Eye (tissue), 1 donor: ENCODE measurements at regions not wholly inside any gene's neighbourhood (a gene's known extent, or its start where the extent isn't known, plus 50 kb on each side); places are given as distances from the start of the nearest gene placed in this dataset.

Source experiments
- DNase-seq: peaks from one replicate; pipeline ENCODE4 v3.0.0-alpha.2; 2015

DNA sequence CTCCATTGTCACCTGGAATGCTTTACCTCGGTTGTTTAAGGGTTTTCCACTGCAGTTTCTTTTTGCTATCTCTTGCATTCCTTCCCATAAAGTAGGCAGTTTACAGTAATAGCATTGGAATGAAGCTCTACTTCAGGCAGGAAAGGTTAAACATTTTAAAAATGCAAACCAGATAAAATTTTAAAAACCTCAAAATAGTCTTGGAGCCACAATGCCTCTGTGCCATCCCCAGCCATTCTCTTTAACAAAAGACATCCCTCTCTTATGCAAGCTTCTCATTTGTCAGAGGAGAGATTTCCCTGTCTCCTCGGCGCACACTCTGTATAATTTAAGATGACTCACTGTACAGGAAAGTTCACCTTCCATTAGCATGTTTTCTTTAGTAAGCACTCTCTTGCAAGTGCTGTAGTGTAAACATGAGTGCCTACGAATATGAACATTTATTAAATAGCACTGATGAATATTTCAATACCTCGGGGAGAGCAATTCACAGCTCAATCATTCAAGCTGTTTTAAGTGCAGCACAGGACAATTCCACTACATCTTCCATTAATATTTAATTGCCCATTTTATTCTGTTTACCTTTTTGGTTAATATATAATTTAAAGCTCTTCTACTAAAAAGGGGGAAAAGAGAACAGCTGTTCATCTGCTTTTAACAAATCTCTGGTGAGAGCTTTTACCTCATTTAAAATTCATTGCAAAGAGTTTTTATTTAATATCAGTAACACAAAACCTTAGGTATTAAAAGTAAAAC is 343.6 kb downstream of the SPATA31D1 start:
- peak; percentile 71 for DNase-seq

DNA sequence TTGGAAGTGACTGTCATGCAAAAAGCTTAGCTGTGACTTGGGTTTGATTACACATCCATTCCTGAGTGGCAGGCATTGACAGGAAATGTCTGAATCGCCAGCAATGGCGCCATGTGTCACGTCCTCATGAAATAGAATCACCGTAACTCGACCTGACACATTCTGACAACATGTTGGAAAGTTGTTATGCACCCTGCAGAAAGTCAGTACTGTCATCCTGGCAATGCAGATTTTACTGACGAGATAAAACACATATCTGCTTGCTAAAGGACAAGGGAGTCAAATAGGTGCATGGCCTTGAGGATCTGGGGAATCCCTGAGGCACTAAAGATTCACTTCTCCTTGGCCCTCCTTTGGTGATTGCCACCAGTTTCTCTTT is 344.2 kb downstream of the SPATA31D1 start:
- DNase-seq, result peak; percentile 81

DNA sequence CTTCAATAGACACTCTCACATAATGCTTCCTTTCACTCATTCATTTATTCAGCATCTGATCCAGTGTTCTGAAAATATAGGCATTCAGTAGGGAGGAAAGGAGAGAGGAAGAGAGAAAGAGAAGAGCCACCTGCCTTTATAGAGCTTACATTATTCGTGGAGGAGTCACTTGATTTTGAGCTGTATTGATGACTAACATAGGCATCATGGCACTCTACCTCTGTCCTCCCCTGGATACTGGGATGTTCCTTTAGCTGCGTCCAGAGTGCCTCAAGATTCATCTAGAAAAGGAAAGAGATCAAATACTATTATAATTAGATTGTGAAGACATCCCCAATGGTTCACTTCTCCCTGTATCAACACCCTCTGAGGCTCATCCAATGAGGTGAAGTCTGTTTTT is 345.1 kb downstream of the SPATA31D1 start:
- DNase-seq, result no peak

DNA sequence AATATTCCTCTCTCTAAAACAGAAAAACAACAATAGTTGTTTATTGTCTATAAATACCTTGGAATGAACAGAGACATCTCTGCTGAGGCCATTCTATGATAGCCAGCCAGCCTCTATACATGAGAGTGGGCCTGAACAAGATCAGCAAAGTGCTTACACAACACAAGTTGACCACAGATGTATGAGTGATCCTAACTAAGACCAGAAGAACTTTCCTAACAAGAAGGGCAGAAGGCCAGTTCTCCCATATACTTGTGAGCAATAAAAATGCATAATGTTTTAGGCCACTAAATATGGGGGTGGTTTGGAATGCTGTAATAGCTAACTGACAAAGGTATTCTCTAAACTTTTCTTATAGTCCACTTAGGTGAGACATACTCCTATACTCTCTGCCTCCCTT is 345.7 kb downstream of the SPATA31D1 start:
- no peak for DNase-seq

DNA sequence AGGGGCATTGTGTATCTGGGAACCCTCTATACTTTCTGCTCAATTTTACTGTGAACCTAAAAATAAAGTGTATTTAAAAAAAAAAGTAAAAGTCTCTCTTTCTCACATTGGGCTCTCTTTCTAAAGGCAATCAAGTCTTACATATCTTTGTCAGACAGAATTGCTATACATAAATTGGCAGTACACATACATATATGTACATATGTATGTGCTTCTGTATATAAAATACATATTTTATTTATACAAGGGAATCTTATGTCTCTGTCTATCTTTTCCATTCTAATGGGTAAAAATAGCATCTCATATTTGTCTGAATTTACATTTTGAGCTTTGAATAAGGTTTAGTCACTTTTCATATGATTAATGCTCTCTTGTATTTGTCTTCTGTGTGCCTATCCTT is 348.8 kb downstream of the SPATA31D1 start:
- DNase-seq, result no peak

DNA sequence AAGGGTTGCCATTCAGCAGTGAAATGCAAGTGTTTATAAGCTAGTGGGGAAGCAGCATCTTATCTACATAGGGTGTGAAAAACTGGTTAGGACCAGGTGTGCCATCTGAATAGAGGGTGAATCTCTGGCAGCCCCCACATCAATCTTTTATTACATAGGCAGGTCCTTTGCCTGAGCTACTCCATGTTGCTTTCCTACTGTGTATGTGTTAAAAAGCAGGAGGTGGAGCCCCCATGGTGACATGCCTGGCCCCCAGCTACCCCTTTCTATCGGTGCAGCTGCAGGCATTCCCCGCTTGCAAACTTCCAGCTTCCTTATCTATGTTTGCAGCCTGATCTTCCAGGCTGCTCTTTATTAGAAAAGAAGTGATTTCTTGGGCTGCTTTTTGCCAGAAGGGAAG is 353.5 kb downstream of the SPATA31D1 start:
- no peak for DNase-seq

DNA sequence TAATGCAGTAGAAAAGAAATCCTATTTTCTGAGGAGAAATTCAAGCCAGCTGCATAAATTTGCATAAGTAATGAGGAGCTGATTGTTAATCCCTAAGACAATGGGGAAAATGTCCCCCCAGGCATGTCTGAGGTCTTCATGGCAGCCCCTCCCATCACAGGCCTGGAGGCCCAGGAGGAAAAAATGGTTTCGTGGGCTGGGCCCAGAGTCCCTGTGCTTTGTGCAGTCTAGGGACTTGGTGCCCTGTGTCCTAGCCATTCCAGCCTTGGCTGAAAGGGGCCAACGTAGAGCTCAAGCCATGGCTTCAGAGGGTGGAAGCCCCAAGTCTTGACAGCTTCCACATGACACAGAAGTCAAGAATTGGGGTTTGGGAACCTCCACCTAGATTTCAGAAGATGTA is 357.5 kb downstream of the SPATA31D1 start:
- no peak for DNase-seq

DNA sequence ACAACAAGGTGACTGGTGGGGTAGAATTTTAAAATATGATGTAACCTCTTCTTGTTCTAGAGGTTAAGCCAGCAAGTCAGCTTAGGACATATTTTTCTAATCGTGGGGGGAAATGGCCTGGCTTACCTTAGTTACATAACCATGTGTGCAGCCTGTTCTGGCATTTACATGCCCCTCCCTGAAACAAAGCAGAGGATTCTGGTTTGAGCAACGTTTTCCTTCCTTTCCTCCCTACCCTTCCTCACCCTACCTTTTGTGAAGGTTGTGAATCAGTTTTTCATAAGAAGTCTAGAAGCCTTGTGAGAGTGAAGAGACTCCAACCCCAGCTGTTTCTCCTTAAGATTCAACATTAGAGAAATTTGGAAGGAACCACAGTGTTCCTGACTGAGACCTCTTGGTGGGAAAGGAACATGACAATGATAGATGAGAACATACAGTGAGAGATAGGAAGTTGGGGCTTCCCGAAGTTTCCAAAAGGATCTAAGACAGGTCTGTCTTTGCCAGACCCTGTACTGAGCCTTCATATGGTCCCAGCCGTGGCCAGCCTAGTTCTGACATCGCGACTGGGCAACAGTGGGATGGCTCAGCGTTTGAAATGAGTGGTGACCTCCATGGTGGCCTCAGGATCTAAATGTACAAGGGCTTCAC is 365.2 kb downstream of the SPATA31D1 start:
- DNase-seq, result no peak

DNA sequence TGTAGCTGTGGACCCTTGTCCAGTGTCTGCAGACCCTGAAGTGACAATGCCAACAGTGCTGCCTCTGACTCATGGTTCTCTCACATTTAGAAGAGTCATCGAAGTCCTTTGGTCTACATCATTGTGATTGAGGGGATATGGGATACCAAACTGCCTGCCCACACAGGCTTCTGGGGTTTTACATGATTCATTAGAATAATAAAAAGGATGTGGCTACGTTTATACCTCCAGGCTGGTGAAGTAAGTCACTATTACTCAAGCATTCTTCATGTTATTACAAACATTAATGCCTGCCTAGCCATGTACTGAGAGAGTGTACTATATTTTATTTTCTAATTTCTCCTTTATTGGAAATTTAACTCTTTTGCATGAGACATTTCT is 365.7 kb downstream of the SPATA31D1 start:
- no peak for DNase-seq

DNA sequence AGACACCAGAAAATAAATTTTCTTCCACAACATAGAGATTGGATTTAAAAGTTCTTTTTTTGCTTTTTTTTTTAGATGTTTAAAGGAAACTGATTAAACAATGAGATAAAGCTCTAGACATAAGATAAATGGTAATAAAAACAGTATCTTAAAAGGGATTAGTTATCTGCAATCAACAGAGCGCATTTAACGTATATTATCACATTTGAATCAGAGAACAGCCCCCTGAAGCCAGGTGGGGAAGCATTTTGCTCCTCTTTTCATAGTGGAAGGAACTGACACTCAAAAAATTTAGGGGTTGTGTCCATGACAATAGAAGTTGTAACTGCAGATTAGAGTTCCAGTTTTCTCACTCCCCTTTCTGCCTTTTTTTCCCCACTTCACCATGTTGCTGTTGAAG is 367.6 kb downstream of the SPATA31D1 start:
- DNase-seq, result no peak

DNA sequence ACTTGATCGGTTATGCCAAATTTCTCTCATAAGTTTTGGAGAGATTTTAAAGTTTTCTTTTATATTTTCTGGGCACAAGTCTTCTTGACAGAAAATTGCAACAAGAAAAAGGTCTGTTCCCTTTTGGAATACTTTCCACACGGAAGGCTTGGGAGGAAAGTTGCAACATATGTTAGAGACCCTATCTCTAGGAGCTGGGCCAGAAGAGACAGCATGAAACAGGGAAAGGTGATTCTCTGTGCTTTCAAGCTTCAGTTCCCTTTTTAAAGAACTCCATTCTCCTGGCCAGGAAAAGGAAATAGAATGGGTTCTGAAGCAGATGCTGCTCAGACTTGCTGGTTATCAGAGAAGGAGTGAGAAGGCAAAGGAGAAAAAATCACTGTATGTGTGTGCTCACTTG is 368.3 kb downstream of the SPATA31D1 start:
- no peak for DNase-seq

DNA sequence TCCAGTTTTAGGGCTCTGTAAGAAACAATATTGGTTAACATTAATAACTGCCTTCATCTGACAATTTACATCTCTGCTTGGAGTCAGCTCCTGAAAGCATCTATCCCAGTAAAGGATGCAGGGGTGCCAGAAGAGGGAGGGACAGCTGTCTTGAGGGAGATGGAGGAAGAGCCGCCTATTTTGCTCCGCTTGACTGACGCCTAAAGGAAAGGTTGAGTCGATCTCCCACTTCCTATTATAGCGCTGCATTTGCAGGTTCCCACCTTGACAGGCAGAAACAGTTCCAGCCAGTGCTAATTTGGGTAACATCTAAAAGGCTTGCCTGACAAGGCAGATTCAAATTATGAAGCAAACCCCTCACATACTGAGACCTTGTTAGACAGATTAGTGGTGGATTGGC is 374.6 kb downstream of the SPATA31D1 start:
- peak; percentile 87 for DNase-seq

DNA sequence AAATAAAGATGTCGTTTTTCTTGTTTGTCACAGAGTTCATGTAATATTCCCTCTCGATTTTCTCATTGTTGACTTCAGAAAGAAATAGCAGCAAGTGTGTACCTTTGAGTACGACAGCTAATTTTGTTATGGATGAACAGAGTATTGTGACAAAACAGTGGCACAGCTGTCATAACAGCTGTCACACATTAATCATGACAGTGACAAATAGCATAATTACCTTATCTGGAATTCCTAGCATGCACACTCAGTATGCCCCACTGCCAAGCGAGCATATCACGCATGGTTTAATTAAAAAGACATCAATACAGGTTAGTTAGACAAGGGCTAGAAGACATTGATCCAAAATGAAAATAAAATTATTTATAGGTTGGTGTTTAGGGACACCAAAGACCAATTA is 375.1 kb downstream of the SPATA31D1 start:
- peak; percentile 74 for DNase-seq

DNA sequence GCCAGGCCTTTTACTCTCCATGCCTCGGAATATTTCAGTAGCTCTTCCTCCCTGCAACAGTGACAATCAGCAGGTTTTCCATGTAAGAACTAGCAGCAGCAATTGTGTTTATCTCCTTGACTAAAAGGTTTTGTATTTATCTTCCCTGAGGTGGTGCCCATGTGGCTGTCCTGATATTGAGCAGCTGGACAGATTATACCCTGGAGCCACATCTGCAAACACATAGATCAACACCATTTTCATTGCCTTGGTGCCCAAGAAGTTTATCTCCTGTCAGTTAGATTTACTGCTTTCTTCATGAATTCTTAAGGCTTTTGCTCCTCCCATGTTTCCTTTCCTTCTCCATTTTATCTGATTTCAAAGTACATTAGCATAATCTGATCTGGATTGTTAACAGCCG is 378.4 kb downstream of the SPATA31D1 start:
- DNase-seq, result no peak

DNA sequence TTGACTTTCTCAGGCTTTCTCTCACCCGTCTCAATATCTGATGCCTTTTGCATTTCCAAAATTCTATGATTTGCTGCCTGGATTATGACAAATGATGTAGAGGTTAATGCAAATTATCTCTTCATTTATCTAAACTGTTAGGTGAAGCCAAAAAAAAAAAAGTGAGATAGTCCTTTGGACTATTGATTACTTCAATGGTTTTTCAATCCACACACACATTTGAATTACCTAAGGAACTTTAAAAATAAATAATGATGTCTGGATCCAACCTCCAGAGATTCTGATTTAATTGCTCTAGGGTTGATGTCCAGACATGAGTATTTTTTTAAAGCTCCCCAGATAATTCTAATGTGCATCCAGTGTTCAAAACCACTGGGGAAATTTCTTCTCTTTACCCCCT is 379.4 kb downstream of the SPATA31D1 start:
- DNase-seq, result no peak

DNA sequence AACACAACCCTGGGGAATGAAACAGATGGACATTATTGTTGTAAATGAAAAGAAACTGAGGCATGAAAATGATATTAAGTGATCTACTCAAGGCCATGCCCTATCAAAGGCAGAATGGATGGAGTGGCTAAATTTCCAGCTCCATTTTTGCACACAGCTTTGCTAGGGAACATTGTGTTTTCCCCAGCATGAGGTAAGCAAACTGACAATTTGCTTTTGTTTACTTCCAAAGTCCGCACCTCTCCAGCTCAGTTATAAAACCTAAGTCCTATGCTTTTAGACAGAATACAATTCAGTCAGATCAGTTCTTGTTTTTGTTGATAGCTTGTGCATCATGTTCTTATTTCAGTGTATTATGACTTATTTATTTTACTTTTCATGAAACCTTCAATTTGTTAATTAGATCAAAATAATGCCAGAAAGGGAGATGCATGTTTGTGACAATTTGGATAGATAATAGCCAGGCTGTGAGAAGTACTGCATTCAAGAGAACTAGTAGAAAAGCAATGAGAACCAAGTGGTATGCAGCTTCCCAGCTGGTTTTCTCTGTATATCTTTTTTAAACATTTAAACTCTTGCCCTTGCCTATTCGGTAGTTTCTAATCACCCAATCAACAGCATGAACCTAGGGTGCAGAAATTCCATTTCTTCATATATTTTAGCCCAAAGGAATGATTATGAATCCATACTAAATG is 380.8 kb downstream of the SPATA31D1 start:
- no peak for DNase-seq

DNA sequence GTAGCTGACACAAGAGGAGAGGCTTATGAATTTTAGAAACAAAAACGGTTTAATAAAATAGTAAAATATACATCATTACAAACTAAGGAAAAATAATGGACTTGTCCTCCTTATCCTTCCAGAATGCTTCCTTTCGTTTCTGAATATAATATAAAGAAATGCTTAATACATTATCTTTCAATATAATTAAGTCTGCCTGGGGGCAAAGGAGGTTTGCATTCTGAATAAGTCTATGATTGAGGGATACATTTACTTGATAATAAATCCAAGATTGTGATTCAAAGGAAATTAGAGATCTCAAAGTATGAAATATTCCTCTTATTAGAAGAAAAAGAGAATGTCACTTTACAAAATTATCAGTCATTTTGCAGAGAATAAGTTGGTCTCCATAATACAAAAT is 386.5 kb downstream of the SPATA31D1 start:
- DNase-seq, result no peak

DNA sequence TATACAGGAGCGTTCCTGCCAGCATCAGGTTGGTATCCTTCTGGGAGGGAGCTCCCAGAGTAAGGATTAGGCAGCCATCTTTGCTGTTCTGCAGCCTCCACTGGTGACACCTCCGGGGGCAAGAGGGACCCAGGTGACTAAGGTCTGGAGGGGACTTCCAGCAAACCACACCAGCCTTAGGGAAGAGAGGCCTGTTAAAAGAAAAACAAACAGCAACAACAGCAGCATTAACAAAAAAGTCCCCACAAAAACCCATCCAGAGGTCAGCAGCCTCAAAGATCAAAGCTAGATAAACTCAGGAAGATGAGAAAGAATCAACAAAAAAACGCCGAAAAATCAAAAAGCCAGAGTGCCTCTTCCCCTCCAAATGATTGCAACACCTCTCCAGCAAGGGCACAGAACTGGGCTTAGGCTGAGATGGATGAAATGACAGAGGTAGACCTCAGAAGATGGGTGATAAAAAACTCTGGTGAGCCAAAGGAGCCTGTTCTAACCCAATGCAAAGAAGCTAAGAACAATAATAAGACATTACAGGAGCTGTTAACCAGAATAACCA is 388.2 kb downstream of the SPATA31D1 start:
- no peak for DNase-seq

DNA sequence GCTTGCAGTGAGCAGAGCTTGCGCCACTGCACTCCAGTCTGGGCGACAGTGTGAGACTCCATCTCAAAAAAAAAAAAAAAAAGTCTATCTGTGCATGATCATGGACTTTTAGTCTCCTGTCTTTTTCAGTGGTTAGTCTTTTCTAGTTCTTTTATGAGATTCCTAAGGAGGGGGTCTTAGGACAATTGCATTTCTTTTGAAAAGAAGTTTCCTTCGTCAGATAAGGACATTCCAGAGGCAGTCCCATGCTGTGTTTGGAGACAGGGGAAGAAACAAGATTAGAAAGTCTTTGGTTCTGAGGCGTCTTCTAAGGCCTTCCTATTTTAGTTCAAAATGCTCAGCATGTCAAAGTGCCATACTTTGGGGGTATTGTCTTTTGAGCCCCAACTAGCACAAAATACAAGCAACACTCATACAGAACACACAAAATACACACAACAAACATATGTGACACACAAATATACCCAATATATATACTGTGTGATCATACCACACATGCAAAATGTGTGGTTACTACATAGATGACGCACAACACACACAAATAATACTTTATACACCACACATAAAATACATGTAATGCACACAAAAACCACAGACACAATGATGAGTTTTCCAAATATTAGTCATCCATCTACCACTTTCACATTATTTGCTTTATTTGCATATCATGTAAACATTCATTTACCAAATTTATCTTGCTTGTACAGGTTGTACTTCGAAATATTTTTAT is 394.5 kb downstream of the SPATA31D1 start:
- DNase-seq, result no peak

DNA sequence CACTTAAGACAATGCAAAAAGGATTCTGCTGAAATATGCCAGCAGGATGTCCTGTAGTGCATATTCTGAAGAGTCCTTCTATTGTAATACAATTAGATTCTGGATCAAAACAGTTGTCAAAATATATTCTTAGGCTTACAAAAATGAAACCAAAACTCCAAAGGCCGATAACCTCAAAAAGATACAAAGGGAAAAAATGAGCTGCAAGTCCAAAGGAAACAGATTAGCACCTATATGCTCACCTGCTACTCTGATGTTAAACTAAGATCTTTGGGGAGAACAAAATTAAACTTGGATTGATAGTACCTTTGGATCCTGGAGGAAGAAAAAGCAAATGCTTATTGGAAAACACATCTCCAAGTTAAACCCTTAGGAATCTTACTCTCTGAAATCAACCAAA is 397.1 kb downstream of the SPATA31D1 start:
- no peak for DNase-seq

DNA sequence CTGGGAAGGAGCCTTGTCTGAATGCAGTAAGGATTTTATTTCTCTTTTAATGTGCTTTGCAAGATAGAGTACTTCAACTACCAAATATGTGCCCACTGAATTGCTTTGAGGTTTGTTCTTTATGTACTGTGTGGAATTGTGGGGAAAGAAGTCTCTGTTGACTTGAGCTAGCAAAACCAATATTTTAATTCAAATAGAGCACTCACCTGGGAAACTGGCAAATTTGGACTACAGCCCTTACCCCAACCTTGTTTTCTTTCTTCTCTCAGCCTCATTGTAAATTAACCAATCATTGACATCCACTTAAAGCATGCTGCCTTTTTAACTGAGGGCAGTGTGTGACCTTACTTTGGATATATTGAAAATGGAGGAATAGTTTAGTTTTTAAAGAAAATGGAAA is 409.0 kb downstream of the SPATA31D1 start:
- no peak for DNase-seq

DNA sequence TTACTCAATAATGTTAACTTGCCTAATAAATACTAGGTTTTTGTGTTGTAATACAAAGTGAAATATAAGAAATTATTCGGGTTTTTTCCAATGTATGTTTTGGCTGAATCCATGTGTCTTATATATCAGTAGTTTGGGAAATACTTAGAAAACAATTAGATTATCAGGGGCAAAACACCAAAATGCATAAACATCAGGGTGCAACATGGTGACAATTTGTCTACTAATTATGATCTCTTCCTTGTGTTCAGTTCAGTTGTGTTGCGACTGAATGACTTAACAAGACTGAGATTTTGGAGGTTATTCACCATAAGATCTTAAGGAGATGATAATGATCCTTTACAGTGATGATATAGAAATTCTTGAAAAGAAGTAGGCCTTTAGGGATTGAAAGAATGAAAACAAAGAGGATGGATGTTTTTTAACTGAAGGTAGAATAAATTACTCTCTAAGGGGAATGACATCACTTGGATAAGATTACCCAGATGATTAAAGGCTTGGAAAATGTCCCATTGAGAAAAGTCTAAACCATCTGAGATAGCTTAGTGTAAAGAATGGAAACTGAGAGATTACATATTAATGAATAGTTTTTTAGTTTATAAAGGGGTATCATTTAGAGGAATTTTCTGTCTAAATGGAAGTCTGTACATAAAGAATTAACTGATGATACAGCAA is 415.8 kb downstream of the SPATA31D1 start:
- peak; percentile 33 for DNase-seq

DNA sequence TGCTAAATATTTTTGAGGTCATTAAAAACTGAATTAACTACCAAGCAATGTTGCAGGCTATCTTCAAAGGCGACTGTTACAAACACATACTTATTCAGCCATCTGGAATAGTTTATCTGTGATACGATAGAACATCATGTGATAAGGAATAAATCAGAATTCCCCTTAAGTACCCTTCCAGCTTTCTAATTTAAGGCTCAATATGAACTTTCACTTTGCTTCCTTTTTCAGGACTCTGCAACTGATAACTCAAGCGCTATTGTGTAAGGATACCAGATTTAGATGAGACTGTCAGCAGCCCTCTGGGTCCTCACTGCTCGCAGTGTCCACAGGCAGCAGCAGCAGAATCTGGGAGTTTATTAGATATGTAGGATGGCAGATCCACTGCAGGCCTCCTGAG is 416.3 kb downstream of the SPATA31D1 start:
- no peak for DNase-seq
